ENCODE measurements at regions not wholly inside any gene's neighbourhood (a gene's known extent, or its start where the extent isn't known, plus 50 kb on each side); places are given as distances from the start of the nearest gene placed in this dataset.
"Not testable (repeated sequence)": the region's sequence is repeated elsewhere in the genome, so short reads cannot be mapped to it uniquely, and the experiment has no call there.

DNA sequence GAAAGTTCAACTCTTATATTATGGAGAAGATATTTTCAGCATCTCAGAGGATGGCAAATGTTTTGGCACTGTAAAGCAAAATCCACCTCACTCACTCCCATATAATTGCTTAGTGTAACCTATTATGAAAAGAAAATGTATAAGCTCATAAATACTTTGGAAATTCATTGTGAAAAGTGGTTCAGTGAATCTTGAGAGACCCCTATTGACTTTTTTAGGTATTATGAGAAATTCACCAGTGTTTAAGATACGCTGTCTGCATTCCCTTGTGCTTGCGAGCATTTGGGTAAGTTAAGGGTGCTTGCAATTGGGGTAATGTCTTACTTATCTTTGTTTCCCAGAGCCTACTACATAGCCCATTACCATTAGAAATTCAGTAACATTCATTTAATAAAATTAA, 66.3 kb upstream of the BMP5 start:
- no peak overlapping the region for H3K4me2 ChIP-seq
- H3K27ac ChIP-seq = no peak overlapping the region
- TF ChIP-seq, protein P1, sequence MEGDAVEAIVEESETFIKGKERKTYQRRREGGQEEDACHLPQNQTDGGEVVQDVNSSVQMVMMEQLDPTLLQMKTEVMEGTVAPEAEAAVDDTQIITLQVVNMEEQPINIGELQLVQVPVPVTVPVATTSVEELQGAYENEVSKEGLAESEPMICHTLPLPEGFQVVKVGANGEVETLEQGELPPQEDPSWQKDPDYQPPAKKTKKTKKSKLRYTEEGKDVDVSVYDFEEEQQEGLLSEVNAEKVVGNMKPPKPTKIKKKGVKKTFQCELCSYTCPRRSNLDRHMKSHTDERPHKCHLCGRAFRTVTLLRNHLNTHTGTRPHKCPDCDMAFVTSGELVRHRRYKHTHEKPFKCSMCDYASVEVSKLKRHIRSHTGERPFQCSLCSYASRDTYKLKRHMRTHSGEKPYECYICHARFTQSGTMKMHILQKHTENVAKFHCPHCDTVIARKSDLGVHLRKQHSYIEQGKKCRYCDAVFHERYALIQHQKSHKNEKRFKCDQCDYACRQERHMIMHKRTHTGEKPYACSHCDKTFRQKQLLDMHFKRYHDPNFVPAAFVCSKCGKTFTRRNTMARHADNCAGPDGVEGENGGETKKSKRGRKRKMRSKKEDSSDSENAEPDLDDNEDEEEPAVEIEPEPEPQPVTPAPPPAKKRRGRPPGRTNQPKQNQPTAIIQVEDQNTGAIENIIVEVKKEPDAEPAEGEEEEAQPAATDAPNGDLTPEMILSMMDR (conservative IDR thresholded peaks at IDR 0.05; ENCODE audit: low read depth, low read length) = no peak
- H3K4me1 ChIP-seq (ENCODE audit: low read depth, poor library complexity, severe bottlenecking) = no peaks in the 10 kb centered on the region
- H4K20me1 ChIP-seq (ENCODE audit: insufficient read depth) = no peaks in the 10 kb centered on the region
- H3K36me3 ChIP-seq (ENCODE audit: insufficient read depth) = no peaks in the 10 kb centered on the region
- H2AFZ ChIP-seq (ENCODE audit: low read depth) = no peak overlapping the region
- H3K9ac ChIP-seq = no peak overlapping the region
- no peaks in the 10 kb centered on the region; the same call in 1 of the 2 replicates for H3K27me3 ChIP-seq (ENCODE audit: insufficient read depth, low read depth)
- no peaks in the 10 kb centered on the region for H3K79me2 ChIP-seq (ENCODE audit: insufficient read depth, low read depth)
- no peak overlapping the region for H3K4me3 ChIP-seq (IDR thresholded peaks at IDR 0.05; ENCODE audit: insufficient read depth, low read depth, low read length)

DNA sequence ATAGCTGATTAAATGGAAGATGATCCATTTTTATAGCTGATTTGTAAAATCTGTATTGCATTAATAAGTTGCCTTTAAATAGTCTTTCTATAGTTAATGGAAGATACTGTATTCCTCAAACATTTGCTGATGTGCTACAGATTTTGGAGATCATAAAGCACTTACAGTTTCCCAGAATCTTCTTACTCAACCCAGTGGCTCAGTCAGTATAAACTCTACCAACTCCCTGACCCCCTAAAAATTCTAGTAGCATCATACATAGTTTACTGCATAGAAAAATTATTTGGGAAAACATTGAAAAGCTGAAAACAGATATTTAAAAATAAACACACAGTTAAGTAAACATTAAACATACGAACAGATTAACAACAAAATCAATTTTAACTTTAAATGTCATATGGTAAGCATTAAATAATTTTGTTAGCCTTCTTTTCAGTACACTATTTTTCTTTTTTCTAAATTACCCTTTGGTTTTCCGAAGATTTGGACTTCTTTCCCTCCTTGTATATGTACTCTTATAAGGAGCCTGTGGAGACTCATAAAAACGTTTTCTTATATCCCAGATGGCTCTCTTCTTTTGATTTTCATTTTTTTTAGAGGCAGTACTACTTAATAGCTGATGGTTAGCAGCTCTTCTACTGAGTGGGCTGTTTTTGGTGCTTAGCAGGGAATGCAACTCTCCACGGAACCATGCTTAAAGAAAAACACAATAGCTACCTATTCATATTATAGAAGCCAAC, 62.7 kb upstream of the BMP5 start:
- no peak overlapping the region for H2AFZ ChIP-seq (ENCODE audit: low read depth)
- no peaks in the 10 kb centered on the region for H3K36me3 ChIP-seq (ENCODE audit: insufficient read depth)
- H4K20me1 ChIP-seq (ENCODE audit: insufficient read depth) = no peaks in the 10 kb centered on the region
- no peak overlapping the region for H3K27ac ChIP-seq
- no peak overlapping the region for H3K9ac ChIP-seq
- TF ChIP-seq, protein P1 (conservative IDR thresholded peaks at IDR 0.05; ENCODE audit: low read depth, low read length) = no peak
- H3K4me1 ChIP-seq (ENCODE audit: low read depth, poor library complexity, severe bottlenecking) = no peaks in the 10 kb centered on the region
- no peak overlapping the region for H3K4me2 ChIP-seq
- no peak overlapping the region for H3K4me3 ChIP-seq (IDR thresholded peaks at IDR 0.05; ENCODE audit: insufficient read depth, low read depth, low read length)
- H3K27me3 ChIP-seq (ENCODE audit: insufficient read depth, low read depth) = no peaks in the 10 kb centered on the region; the same call in 1 of the 2 replicates
- no peaks in the 10 kb centered on the region for H3K79me2 ChIP-seq (ENCODE audit: insufficient read depth, low read depth)

DNA sequence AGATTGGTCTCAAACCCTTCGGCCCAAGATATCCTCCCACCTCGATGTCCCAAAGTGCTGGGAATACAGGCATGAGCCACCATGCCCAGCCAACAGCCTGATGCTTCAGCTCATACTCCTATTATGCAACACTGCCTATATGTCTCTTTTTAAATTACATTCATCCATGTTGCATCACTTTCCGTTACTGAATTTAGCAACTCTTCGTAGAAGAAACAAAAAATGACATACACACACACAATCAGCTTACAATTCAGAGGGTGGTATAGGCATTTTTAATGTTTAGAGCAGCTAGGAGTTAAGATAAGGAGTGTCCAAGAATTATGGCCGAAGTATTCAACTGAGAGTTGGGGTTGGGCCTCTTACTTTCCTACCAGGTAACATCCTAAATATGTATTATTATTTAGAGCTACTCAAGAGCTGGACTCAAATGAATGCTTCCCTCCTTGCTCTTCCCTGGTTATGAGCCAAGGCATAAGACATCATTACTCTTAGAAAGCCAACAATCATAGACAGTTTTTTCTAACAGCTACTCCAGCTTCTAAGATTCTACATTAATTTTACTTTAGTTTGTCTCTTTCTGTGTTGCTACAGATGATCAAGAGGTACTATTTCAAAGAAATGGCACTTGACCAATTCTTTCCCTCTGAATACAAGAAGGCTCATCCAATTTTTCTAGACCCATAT, 62.0 kb upstream of the BMP5 start:
- H3K4me1 ChIP-seq (ENCODE audit: low read depth, poor library complexity, severe bottlenecking) = no peaks in the 10 kb centered on the region
- H3K27me3 ChIP-seq (ENCODE audit: insufficient read depth, low read depth) = no peaks in the 10 kb centered on the region; the same call in 1 of the 2 replicates
- no peaks in the 10 kb centered on the region for H3K36me3 ChIP-seq (ENCODE audit: insufficient read depth)

DNA sequence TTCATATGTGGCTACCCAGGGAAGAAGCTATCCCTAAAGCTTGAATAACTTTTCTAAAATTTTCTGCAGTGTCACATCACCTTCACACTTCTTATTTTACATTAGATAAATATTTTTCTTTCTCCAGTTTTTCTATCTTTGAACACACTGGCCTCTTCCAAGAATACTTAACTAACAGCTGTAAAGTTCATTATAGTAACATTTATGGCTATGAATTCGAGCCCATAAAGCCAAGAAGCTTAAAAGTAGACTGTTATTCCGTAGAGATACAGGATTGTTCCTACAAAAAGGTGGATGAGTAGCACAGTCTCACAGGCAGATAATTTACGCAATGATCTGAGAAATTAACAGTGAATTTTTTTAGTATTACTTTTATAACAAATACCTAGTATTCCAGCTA, 55.7 kb upstream of the BMP5 start:
- H3K27me3 ChIP-seq (ENCODE audit: insufficient read depth, low read depth) = no peaks in the 10 kb centered on the region
- no peaks in the 10 kb centered on the region for H3K36me3 ChIP-seq (ENCODE audit: insufficient read depth)
- H3K27ac ChIP-seq = no peak overlapping the region
- no peaks in the 10 kb centered on the region for H3K4me1 ChIP-seq (ENCODE audit: low read depth, poor library complexity, severe bottlenecking)
- no peaks in the 10 kb centered on the region for H3K79me2 ChIP-seq (ENCODE audit: insufficient read depth, low read depth)
- no peak overlapping the region for H2AFZ ChIP-seq (ENCODE audit: low read depth)
- H4K20me1 ChIP-seq (ENCODE audit: insufficient read depth) = no peaks in the 10 kb centered on the region
- TF ChIP-seq, protein P1 (conservative IDR thresholded peaks at IDR 0.05; ENCODE audit: low read depth, low read length) = no peak
- no peak overlapping the region for H3K4me3 ChIP-seq (IDR thresholded peaks at IDR 0.05; ENCODE audit: insufficient read depth, low read depth, low read length)
- no peak overlapping the region for H3K9ac ChIP-seq
- no peak overlapping the region for H3K4me2 ChIP-seq

More for the DNA sequence above, 62.0 kb upstream of the BMP5 start:
- H3K79me2 ChIP-seq (ENCODE audit: insufficient read depth, low read depth) = no peaks in the 10 kb centered on the region
- H4K20me1 ChIP-seq (ENCODE audit: insufficient read depth) = no peaks in the 10 kb centered on the region
- TF ChIP-seq, protein P1 (conservative IDR thresholded peaks at IDR 0.05; ENCODE audit: low read depth, low read length) = no peak
- H3K27ac ChIP-seq = no peak overlapping the region
- H3K4me3 ChIP-seq (IDR thresholded peaks at IDR 0.05; ENCODE audit: insufficient read depth, low read depth, low read length) = no peak overlapping the region
- H3K4me2 ChIP-seq = no peak overlapping the region
- H3K9ac ChIP-seq = no peak overlapping the region
- H2AFZ ChIP-seq (ENCODE audit: low read depth) = no peak overlapping the region

DNA sequence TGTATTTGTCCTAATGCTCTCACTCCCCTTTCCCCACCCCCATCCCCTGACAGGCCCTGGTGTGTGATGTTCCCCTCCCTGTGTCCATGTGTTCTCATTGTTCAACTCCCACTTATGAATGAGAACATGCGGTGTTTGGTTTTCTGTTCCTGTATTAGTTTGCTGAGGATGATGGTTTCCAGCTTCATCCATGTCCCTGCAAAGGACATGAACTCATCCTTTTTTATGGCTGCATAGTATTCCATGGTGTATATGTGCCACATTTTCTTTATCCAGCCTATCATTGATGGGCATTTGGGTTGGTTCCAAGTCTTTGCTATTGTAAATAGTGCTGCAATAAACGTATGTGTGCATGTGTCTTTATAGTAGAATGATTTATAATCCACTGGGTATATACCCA, 52.3 kb upstream of the BMP5 start:
- not testable (repeated sequence) for H3K4me2 ChIP-seq; H3K36me3 ChIP-seq (ENCODE audit: insufficient read depth); H3K9ac ChIP-seq; H3K4me1 ChIP-seq (ENCODE audit: low read depth, poor library complexity, severe bottlenecking); H3K27ac ChIP-seq; H3K79me2 ChIP-seq (ENCODE audit: insufficient read depth, low read depth); H3K4me3 ChIP-seq (IDR thresholded peaks at IDR 0.05; ENCODE audit: insufficient read depth, low read depth, low read length); H2AFZ ChIP-seq (ENCODE audit: low read depth); H4K20me1 ChIP-seq (ENCODE audit: insufficient read depth); H3K27me3 ChIP-seq (ENCODE audit: insufficient read depth, low read depth)
